Astrocyte of the cerebellum (primary cell): ENCODE measurements at regions not wholly inside any gene's neighbourhood (a gene's known extent, or its start where the extent isn't known, plus 50 kb on each side); places are given as distances from the start of the nearest gene placed in this dataset.
"Not testable (repeated sequence)": the region's sequence is repeated elsewhere in the genome, so short reads cannot be mapped to it uniquely, and the experiment has no call there.

Source experiments
- DNase-seq: peaks from one replicate; pipeline ENCODE4 v3.0.0-alpha.2; 2011; ENCODE audit warnings: low read depth
- H3K4me3 ChIP-seq: 2 replicates; pipeline ENCODE4 v1.5.1; 2011; ENCODE audit warnings: mild to moderate bottlenecking, low read depth, low read length, moderate library complexity
- in situ Hi-C: cut with HindIII; loops from 2 replicates; pipeline ENCODE4 v1.10.0; 2017; ENCODE audit warnings: low sequenced_read_pairs
- TF ChIP-seq, protein P1 (sequence below): IDR thresholded peaks from 2 replicates; pipeline ENCODE4 v1.5.1; 2012; ENCODE audit warnings: low read length, low read depth, moderate library complexity, mild to moderate bottlenecking; ENCODE audit errors: missing control alignments

DNA sequence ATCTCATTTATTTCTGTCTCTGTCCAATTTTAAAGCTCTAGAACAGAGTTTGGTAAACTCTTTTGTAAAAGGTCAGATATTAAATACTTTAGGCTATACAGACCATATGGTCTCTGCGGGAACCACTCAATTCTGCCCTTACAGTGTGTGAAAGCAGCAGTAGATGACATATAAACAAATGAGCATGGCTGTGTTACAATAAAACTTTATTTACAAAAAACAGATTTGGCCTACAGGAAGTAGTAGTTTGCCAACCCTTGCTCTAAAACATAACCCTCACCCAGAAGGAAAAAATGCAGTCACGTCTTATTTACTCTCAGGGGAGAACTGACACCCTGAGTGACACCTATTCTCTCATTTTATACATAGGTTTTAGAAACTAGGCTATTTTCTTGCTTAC lies 220.4 kb downstream of the DEPDC1B start:
- in situ Hi-C loops: no loop called here
- TF ChIP-seq, protein P1, sequence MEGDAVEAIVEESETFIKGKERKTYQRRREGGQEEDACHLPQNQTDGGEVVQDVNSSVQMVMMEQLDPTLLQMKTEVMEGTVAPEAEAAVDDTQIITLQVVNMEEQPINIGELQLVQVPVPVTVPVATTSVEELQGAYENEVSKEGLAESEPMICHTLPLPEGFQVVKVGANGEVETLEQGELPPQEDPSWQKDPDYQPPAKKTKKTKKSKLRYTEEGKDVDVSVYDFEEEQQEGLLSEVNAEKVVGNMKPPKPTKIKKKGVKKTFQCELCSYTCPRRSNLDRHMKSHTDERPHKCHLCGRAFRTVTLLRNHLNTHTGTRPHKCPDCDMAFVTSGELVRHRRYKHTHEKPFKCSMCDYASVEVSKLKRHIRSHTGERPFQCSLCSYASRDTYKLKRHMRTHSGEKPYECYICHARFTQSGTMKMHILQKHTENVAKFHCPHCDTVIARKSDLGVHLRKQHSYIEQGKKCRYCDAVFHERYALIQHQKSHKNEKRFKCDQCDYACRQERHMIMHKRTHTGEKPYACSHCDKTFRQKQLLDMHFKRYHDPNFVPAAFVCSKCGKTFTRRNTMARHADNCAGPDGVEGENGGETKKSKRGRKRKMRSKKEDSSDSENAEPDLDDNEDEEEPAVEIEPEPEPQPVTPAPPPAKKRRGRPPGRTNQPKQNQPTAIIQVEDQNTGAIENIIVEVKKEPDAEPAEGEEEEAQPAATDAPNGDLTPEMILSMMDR: no peak
- no peak for DNase-seq
- H3K4me3 ChIP-seq: no peak overlapping the region

DNA sequence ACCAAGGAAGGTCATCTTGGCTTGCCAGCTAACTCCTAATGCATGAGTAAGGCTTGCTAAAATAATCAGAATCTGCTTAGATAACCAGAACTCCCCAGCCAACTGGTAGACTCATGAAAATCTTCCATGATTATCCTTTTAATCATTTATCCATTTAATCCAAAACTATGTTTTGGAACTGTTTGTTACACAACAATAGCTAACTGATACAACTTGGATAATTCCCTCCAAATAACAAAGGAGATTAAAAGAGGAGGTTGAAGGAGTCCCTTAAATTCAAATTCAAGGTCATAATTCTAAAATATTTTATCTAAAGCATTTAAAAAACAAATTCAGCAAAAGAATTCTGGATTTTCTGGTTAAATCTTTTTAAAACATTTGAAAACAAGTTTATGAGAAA lies 222.1 kb downstream of the DEPDC1B start:
- no peak overlapping the region for H3K4me3 ChIP-seq
- TF ChIP-seq, protein P1: no peak
- in situ Hi-C loops: no loop called here
- no peak for DNase-seq

DNA sequence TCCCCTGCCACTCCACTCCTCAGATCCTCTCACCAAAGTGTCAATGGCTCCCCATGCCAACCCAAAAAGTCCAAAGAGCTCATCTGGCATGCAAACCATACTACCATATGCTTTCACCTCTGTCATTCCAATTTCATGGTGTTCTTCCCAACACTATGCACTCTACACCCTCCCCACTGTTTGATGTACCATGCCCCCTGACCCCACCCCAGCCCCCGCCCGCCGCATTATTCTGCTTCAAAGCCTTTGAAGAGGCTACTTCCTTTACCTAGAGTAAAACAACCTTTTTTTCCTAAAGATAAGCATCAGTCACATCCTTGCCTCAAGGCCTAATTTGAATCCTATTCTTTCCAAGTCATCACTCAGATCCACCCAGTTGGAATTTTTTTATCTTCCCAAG lies 226.3 kb downstream of the DEPDC1B start:
- no peak for DNase-seq
- TF ChIP-seq, protein P1: no peak
- no peak overlapping the region for H3K4me3 ChIP-seq
- in situ Hi-C loops: no loop called here

DNA sequence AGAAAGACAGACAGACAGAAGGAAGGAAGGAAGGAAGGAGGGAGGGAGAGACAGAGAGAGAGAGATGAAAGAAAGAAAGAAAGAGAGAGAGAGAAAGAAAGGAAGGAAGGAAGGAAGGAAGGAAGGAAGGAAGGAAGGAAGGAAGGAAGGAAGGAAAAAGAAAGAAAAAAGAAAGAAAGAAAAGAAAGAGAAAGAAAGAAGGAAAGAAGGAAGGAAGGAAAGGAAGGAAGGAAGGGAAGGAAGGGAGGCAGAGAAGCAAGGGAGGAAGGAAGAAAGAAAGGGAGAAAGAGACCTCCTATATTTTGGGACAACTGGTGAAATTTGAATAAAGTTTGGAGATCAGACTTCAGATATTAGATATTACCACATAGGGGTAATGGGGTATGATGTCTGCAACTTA lies 226.9 kb downstream of the DEPDC1B start:
- H3K4me3 ChIP-seq, in situ Hi-C loops: not testable (repeated sequence)

DNA sequence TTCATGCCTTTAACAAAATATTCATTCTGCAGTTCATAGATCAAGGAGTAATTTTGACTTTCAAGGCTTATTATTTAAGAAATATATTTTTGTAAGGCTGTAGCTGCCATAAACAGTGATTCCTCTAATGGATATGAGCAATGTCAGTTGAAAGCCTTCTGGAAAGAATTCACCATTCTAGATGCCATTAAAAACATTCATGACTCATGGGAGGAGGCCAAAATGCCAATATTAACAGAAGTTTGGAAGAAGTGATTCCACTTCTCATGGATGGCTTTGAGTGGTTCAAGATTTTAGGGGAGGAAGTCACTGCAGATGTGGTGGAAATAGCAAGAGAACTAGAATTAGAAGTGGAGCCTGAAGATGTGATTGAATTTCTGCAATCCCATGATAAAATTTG lies 229.1 kb downstream of the DEPDC1B start:
- TF ChIP-seq, protein P1: no peak
- no peak for DNase-seq
- no peak overlapping the region for H3K4me3 ChIP-seq
- in situ Hi-C loops: no loop called here

More for the DNA sequence above, 226.9 kb downstream of the DEPDC1B start:
- not testable (repeated sequence) for DNase-seq

DNA sequence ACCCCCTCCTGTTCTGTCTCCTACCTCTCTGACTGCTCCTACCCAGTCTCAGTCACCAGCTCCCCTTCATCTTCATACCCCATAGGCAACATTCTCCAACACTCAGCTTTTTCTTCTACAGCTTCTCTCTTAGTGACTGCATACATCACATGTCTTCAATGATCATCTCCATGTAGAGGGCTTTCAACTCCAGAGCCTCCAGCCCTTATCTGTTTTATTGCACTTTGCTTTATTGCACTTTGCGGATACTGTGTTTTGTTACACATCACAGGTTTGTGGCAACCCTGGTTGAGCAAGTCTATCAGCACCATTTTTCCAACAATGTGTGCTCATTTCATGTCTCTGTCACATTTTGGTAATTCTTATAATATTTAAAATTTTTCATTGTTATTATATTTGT lies 230.7 kb downstream of the DEPDC1B start:
- DNase-seq: no peak
- in situ Hi-C loops: no loop called here
- TF ChIP-seq, protein P1: no peak
- H3K4me3 ChIP-seq: no peak overlapping the region

DNA sequence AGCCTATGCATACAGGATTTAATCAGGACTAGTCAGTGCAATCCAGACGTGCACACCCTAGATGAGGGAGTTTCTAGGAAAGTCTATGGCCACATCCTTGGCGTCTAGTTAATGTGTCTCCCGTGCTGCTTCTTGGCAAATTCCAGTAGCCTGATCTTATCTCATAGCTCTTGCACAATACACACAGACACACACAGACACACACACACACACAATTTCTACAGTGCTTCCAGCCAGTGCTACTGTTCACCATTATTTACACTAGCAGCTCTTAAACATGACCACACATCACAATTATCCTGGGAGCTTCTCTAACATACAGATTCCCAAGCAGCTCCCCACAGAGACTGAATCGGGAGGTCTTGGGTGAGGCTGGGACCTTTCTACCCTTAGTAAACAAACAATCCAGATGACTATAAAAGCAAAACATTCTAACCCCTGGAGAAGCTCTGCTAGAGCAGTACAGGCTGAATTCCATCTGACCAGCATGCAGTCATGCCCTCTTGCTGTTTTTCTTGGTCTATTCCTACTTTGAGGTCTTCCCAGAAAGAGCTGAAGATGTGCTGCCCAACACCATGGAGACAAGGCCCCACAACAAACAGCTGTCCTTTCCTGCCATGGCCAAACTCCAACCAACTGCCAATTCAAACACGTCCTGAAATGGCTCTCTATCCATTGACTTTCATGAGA lies 236.6 kb downstream of the DEPDC1B start:
- DNase-seq: peak; percentile 0
- TF ChIP-seq, protein P1: no peak
- in situ Hi-C loops: no loop called here
- no peak overlapping the region for H3K4me3 ChIP-seq
